HEK293 (cell line): ENCODE measurements at regions not wholly inside any gene's neighbourhood (a gene's known extent, or its start where the extent isn't known, plus 50 kb on each side); places are given as distances from the start of the nearest gene placed in this dataset.

Experiments used
- CTCF ChIA-PET: fragments of 350-600 bp; formaldehyde crosslinking; extraction: SDS; loops from one replicate; lab custom pipeline; 2021; ENCODE audit warnings: antibody characterized with exemption; lab: Yijun Ruan, JAX
- POLR2A ChIA-PET: fragments of 300-600 bp; formaldehyde crosslinking; extraction: SDS; loops from one replicate; lab custom pipeline; 2020; ENCODE audit warnings: antibody characterized with exemption, inconsistent platforms; lab: Yijun Ruan, JAX
- H3K27ac ChIP-seq: fragments of 200-500 bp; sonication (Bioruptor generic); 2 replicates; pipeline ENCODE4 v1.5.1; 2014; ENCODE audit warnings: low read depth, low read length, control low read depth, inconsistent platforms; ENCODE audit errors: extremely low read depth
- H3K36me3 ChIP-seq, 2 experiments: fragments of 200-500 bp in 1 of 2; sonication (Bioruptor generic) in 1 of 2; 1 replicate in 1 of 2; 2 replicates in 1 of 2; pipeline ENCODE4 v1.5.1; 2014 to 2017; ENCODE audit warnings: inconsistent platforms in 2 of 2, low read length in 2 of 2; ENCODE audit not compliant: control insufficient read depth in 2 of 2, insufficient read depth in 1 of 2
- H3K4me1 ChIP-seq: fragments of 200-500 bp; sonication (Bioruptor generic); 2 replicates; pipeline ENCODE4 v1.5.1; 2014; ENCODE audit warnings: mild to moderate bottlenecking, low read length, inconsistent platforms; ENCODE audit not compliant: control insufficient read depth, insufficient read depth
- H3K4me3 ChIP-seq: 2 replicates; pipeline ENCODE4 v1.5.1; 2011; ENCODE audit warnings: low read depth, mild to moderate bottlenecking, control low read depth, low read length, moderate library complexity
- H3K9me3 ChIP-seq: fragments of 200-500 bp; sonication (Bioruptor generic); 2 replicates; pipeline ENCODE4 v1.5.1; 2014; ENCODE audit warnings: low read depth, low read length, inconsistent platforms; ENCODE audit not compliant: control insufficient read depth, insufficient read depth
- KLF7 ChIP-seq: fragments of 450-650 bp; formaldehyde crosslinking; IDR thresholded peaks from 2 replicates; pipeline ENCODE4 v1.5.1; 2016; ENCODE audit warnings: missing biosample characterization, missing genetic modification characterization, borderline replicate concordance
- REST ChIP-seq: fragments of 450-650 bp; formaldehyde crosslinking; IDR thresholded peaks from 2 replicates; pipeline ENCODE4 v1.5.1; 2016; ENCODE audit warnings: missing biosample characterization, missing genetic modification characterization
- SCRT1 ChIP-seq: fragments of 450-650 bp; formaldehyde crosslinking; IDR thresholded peaks from 2 replicates; pipeline ENCODE4 v1.5.1; 2016; ENCODE audit warnings: missing biosample characterization, missing genetic modification characterization, borderline replicate concordance
- SETDB1 ChIP-seq: IDR thresholded peaks from one replicate; pipeline ENCODE4 v1.6.1; 2017; ENCODE audit warnings: mild to moderate bottlenecking, low read length, moderate library complexity, mixed read lengths; ENCODE audit not compliant: insufficient read length
- SP3 ChIP-seq: fragments of 450-650 bp; formaldehyde crosslinking; IDR thresholded peaks from 2 replicates; pipeline ENCODE4 v1.5.1; 2016; ENCODE audit warnings: missing biosample characterization, missing genetic modification characterization
- TCF7L2 ChIP-seq: IDR thresholded peaks from 2 replicates; pipeline ENCODE4 v1.6.1; 2011; ENCODE audit warnings: low read depth, mild to moderate bottlenecking, inconsistent platforms, low read length, moderate library complexity, borderline replicate concordance
- TSHZ1 ChIP-seq: fragments of 450-650 bp; formaldehyde crosslinking; IDR thresholded peaks from 2 replicates; pipeline ENCODE4 v1.5.1; 2016; ENCODE audit warnings: missing biosample characterization, missing genetic modification characterization, borderline replicate concordance
- ZFP37 ChIP-seq: fragments of 450-650 bp; formaldehyde crosslinking; IDR thresholded peaks from 2 replicates; pipeline ENCODE4 v1.5.1; 2016; ENCODE audit warnings: missing biosample characterization, missing genetic modification characterization
- ZNF112 ChIP-seq: fragments of 450-650 bp; formaldehyde crosslinking; IDR thresholded peaks from 2 replicates; pipeline ENCODE4 v1.5.0; 2017; ENCODE audit warnings: missing biosample characterization, missing genetic modification characterization
- ZNF132 ChIP-seq: fragments of 450-650 bp; formaldehyde crosslinking; IDR thresholded peaks from 2 replicates; pipeline ENCODE4 v1.5.1; 2017; ENCODE audit warnings: missing biosample characterization, missing genetic modification characterization, borderline replicate concordance
- ZNF202 ChIP-seq: fragments of 450-650 bp; formaldehyde crosslinking; IDR thresholded peaks from 2 replicates; pipeline ENCODE4 v1.5.1; 2016; ENCODE audit warnings: missing biosample characterization, missing genetic modification characterization, borderline replicate concordance
- ZNF211 ChIP-seq: fragments of 450-650 bp; formaldehyde crosslinking; IDR thresholded peaks from 2 replicates; pipeline ENCODE4 v1.5.1; 2016; ENCODE audit warnings: low read depth, missing biosample characterization, missing genetic modification characterization
- ZNF248 ChIP-seq: fragments of 450-650 bp; formaldehyde crosslinking; IDR thresholded peaks from 2 replicates; pipeline ENCODE4 v1.5.1; 2017; ENCODE audit warnings: missing biosample characterization, missing genetic modification characterization
- ZNF354C ChIP-seq: fragments of 450-650 bp; formaldehyde crosslinking; IDR thresholded peaks from 2 replicates; pipeline ENCODE4 v1.5.1; 2016; ENCODE audit warnings: missing biosample characterization, missing genetic modification characterization, low read depth, borderline replicate concordance
- ZNF514 ChIP-seq: fragments of 450-650 bp; formaldehyde crosslinking; IDR thresholded peaks from 2 replicates; pipeline ENCODE4 v1.5.1; 2016; ENCODE audit warnings: missing biosample characterization, missing genetic modification characterization
- ZNF521 ChIP-seq: fragments of 450-650 bp; formaldehyde crosslinking; IDR thresholded peaks from 2 replicates; pipeline ENCODE4 v1.5.1; 2017; ENCODE audit warnings: missing biosample characterization, mild to moderate bottlenecking, missing genetic modification characterization
- ZNF596 ChIP-seq: fragments of 450-650 bp; IDR thresholded peaks from 2 replicates; pipeline ENCODE4 v1.5.0; 2018; ENCODE audit warnings: missing biosample characterization, mild to moderate bottlenecking, missing genetic modification characterization, moderate library complexity
- ZNF610 ChIP-seq: fragments of 450-650 bp; formaldehyde crosslinking; IDR thresholded peaks from 2 replicates; pipeline ENCODE4 v1.5.1; 2016; ENCODE audit warnings: missing biosample characterization, missing genetic modification characterization, borderline replicate concordance
- ZNF624 ChIP-seq: fragments of 450-650 bp; formaldehyde crosslinking; IDR thresholded peaks from 2 replicates; pipeline ENCODE4 v1.5.1; 2017; ENCODE audit warnings: missing biosample characterization, missing genetic modification characterization
- ZNF626 ChIP-seq: fragments of 450-650 bp; sonication (Bioruptor Pico); formaldehyde crosslinking; IDR thresholded peaks from 2 replicates; pipeline ENCODE4 v1.5.1; 2018; ENCODE audit warnings: missing biosample characterization, missing genetic modification characterization, inconsistent platforms
- ZNF701 ChIP-seq: fragments of 450-650 bp; formaldehyde crosslinking; IDR thresholded peaks from 2 replicates; pipeline ENCODE4 v1.5.1; 2016; ENCODE audit warnings: missing biosample characterization, missing genetic modification characterization
- ZXDB ChIP-seq: fragments of 450-650 bp; formaldehyde crosslinking; IDR thresholded peaks from 2 replicates; pipeline ENCODE4 v1.5.1; 2016; ENCODE audit warnings: missing biosample characterization, missing genetic modification characterization
- TF ChIP-seq, protein P1 (sequence below): fragments of 450-650 bp; formaldehyde crosslinking; IDR thresholded peaks from 2 replicates; pipeline ENCODE4 v1.5.1; 2016; ENCODE audit warnings: missing biosample characterization, missing genetic modification characterization

- CTCF ChIA-PET, result interaction anchor here (0.6 to 0.8 kb wide), 2 partner anchors 44 to 143 kb away, joined by 3 read pairs; no protein-coding TSS in a partner anchor
- no peak overlapping the region for H3K27ac ChIP-seq
- H3K36me3 ChIP-seq, result no peaks in the 10 kb centered on the region
- no peak for TF ChIP-seq KLF7 (tag by site-specific recombination)
- TF ChIP-seq ZNF132, result no peak
- no peak for TF ChIP-seq ZNF596 (tag by site-specific recombination)
- TF ChIP-seq ZNF514 (tag by site-specific recombination), result no peak
- TF ChIP-seq ZNF624 (tag by site-specific recombination), result no peak
- TF ChIP-seq ZNF626 (tag by site-specific recombination), result no peak
- TF ChIP-seq SCRT1 (tag by site-specific recombination), result no peak
- TF ChIP-seq ZNF521 (tag by site-specific recombination), result no peak
- no peak for TF ChIP-seq ZNF610 (tag by site-specific recombination)
- TF ChIP-seq ZNF248 (tag by site-specific recombination), result no peak
- TF ChIP-seq ZXDB (tag by site-specific recombination), result no peak
- no peaks in the 10 kb centered on the region for H3K9me3 ChIP-seq
- POLR2A ChIA-PET, result no interaction called here
- no peaks in the 10 kb centered on the region for H3K4me1 ChIP-seq
- no peak overlapping the region for H3K4me3 ChIP-seq
Observed at GRCh38 chr12:58584880-58585279, 335.4 kb downstream of the LRIG3 start.

GRCh38 chr12:58586762-58587161 lies 333.5 kb downstream of the LRIG3 start:
- ChIA-PET POLR2A (no interaction called here), CTCF (no interaction called here)
- Histone ChIP-seq H3K27ac (no peak overlapping the region), H3K4me3 (no peak overlapping the region), H3K4me1 (no peaks in the 10 kb centered on the region), H3K36me3 (no peaks in the 10 kb centered on the region), H3K9me3 (no peaks in the 10 kb centered on the region)
- TF ChIP-seq TSHZ1, result no peak
- TF ChIP-seq, protein P1, sequence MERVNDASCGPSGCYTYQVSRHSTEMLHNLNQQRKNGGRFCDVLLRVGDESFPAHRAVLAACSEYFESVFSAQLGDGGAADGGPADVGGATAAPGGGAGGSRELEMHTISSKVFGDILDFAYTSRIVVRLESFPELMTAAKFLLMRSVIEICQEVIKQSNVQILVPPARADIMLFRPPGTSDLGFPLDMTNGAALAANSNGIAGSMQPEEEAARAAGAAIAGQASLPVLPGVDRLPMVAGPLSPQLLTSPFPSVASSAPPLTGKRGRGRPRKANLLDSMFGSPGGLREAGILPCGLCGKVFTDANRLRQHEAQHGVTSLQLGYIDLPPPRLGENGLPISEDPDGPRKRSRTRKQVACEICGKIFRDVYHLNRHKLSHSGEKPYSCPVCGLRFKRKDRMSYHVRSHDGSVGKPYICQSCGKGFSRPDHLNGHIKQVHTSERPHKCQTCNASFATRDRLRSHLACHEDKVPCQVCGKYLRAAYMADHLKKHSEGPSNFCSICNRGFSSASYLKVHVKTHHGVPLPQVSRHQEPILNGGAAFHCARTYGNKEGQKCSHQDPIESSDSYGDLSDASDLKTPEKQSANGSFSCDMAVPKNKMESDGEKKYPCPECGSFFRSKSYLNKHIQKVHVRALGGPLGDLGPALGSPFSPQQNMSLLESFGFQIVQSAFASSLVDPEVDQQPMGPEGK (tag by site-specific recombination), result no peak
- no peak for TF ChIP-seq SP3
- no peak for TF ChIP-seq ZNF112
- TF ChIP-seq ZNF701 (tag by site-specific recombination), result no peak
- no peak for TF ChIP-seq SETDB1
- no peak for TF ChIP-seq ZFP37 (tag by site-specific recombination)
- no peak for TF ChIP-seq ZNF202 (tag by site-specific recombination)
- no peak for TF ChIP-seq REST
- no peak for TF ChIP-seq ZNF354C (tag by site-specific recombination)
- no peak for TF ChIP-seq TCF7L2
- TF ChIP-seq ZNF211 (tag by site-specific recombination), result no peak
